Caco-2 (cell line): ENCODE measurements at regions not wholly inside any gene's neighbourhood (a gene's known extent, or its start where the extent isn't known, plus 50 kb on each side); places are given as distances from the start of the nearest gene placed in this dataset.

Source experiments
- BruUV-seq: library from RNA; stranded (reverse); fragments of 400-500 nt; replicated peaks from 2 replicates; lab custom pipeline; 2021; lab: Mats Ljungman, UMichigan
- CTCF ChIA-PET: fragments of 300-600 bp; sonication (Branson Sonifier 250); formaldehyde crosslinking; loops from one replicate; lab custom pipeline; 2022; ENCODE audit warnings: antibody characterized with exemption; lab: Charles Lee
- POLR2A ChIA-PET: fragments of 300-600 bp; sonication (Branson Sonifier 250); formaldehyde crosslinking; loops from one replicate; lab custom pipeline; 2022; ENCODE audit warnings: antibody characterized with exemption; lab: Charles Lee
- DNase-seq, 2 experiments: peaks; one replicate each; pipeline versions ENCODE4 v3.0.0 to v3.0.0-alpha.2; 2020 to 2022
- H3K27me3 ChIP-seq: replicated peaks from 2 replicates; pipeline ENCODE4 v1.6.0; 2011; ENCODE audit warnings: low read length; ENCODE audit not compliant: control insufficient read depth, insufficient read depth
- H3K36me3 ChIP-seq: 2 replicates; pipeline ENCODE4 v1.5.1; 2011; ENCODE audit warnings: low read length; ENCODE audit not compliant: control insufficient read depth, insufficient read depth
- H3K4me1 ChIP-seq: fragments of 250-450 bp; sonication (Bioruptor Pico); 2 replicates; pipeline ENCODE4 v1.5.1; 2020; ENCODE audit warnings: mild to moderate bottlenecking
- H3K4me3 ChIP-seq: 2 replicates; pipeline ENCODE4 v1.5.1; 2011; ENCODE audit warnings: low read depth, mild to moderate bottlenecking, control low read depth, low read length
- H3K9me3 ChIP-seq: fragments of 250-450 bp; sonication (Bioruptor Pico); 2 replicates; pipeline ENCODE4 v1.5.1; 2020; ENCODE audit warnings: mild to moderate bottlenecking, moderate library complexity
- H3K27ac Mint-ChIP-seq: one replicate; pipeline ENCODE4 v1.8.0; 2022; ENCODE audit warnings: mixed read lengths; ENCODE audit not compliant: unreplicated experiment
- H3K27me3 Mint-ChIP-seq: one replicate; pipeline ENCODE4 v1.8.0; 2022; ENCODE audit warnings: mixed read lengths; ENCODE audit not compliant: insufficient read depth, unreplicated experiment
- H3K36me3 Mint-ChIP-seq: one replicate; pipeline ENCODE4 v1.8.0; 2022; ENCODE audit warnings: mild to moderate bottlenecking, mixed read lengths; ENCODE audit not compliant: insufficient read depth, unreplicated experiment
- H3K4me1 Mint-ChIP-seq: one replicate; pipeline ENCODE4 v1.8.0; 2022; ENCODE audit warnings: low read depth, mixed read lengths; ENCODE audit not compliant: unreplicated experiment
- H3K4me3 Mint-ChIP-seq: one replicate; pipeline ENCODE4 v1.8.0; 2022; ENCODE audit warnings: mild to moderate bottlenecking, moderate library complexity, mixed read lengths; ENCODE audit not compliant: unreplicated experiment
- H3K9me3 Mint-ChIP-seq: one replicate; pipeline ENCODE4 v1.8.0; 2022; ENCODE audit warnings: mixed read lengths; ENCODE audit not compliant: unreplicated experiment
- intact Hi-C: fragments of 100-400 bp; cut with micrococcal nuclease; formaldehyde crosslinking; loops from one replicate; pipeline ENCODE4 v1.10.0; 2022; ENCODE audit not compliant: unreplicated experiment
- TF ChIP-seq, protein P1 (sequence below), 2 experiments: fragments of 200-600 bp in 1 of 2; IDR thresholded peaks; 1 replicate in 1 of 2; 2 replicates in 1 of 2; pipeline versions ENCODE4 v1.5.1 to v1.8.0; 2011 to 2022; ENCODE audit warnings: antibody characterized with exemption in 1 of 2, control low read depth in 1 of 2, inconsistent platforms in 1 of 2, low read depth in 1 of 2, low read length in 1 of 2, mild to moderate bottlenecking in 1 of 2, moderate library complexity in 1 of 2; ENCODE audit not compliant: insufficient read depth in 1 of 2, severe bottlenecking in 1 of 2, unreplicated experiment in 1 of 2

- Histone ChIP-seq H3K36me3 (no peaks in the 10 kb centered on the region), H3K4me1 (no peaks in the 10 kb centered on the region), H3K27me3 (no peaks in the 10 kb centered on the region), H3K9me3 (no peaks in the 10 kb centered on the region), H3K4me3 (no peak overlapping the region)
- Mint-ChIP-seq H3K27me3 (peaks cover 5% of the 10 kb centered on the region), H3K9me3 (no peaks in the 10 kb centered on the region), H3K4me3 (no peak overlapping the region), H3K27ac (no peak overlapping the region), H3K36me3 (no peaks in the 10 kb centered on the region), H3K4me1 (no peaks in the 10 kb centered on the region)
- BruUV-seq = no TSS peak
- no peak for DNase-seq
- TF ChIP-seq, protein P1, sequence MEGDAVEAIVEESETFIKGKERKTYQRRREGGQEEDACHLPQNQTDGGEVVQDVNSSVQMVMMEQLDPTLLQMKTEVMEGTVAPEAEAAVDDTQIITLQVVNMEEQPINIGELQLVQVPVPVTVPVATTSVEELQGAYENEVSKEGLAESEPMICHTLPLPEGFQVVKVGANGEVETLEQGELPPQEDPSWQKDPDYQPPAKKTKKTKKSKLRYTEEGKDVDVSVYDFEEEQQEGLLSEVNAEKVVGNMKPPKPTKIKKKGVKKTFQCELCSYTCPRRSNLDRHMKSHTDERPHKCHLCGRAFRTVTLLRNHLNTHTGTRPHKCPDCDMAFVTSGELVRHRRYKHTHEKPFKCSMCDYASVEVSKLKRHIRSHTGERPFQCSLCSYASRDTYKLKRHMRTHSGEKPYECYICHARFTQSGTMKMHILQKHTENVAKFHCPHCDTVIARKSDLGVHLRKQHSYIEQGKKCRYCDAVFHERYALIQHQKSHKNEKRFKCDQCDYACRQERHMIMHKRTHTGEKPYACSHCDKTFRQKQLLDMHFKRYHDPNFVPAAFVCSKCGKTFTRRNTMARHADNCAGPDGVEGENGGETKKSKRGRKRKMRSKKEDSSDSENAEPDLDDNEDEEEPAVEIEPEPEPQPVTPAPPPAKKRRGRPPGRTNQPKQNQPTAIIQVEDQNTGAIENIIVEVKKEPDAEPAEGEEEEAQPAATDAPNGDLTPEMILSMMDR (IDR thresholded peaks at IDR 0.05; ENCODE audit: insufficient read depth in 1 of 2, low read depth in 1 of 2, low read length in 1 of 2, severe bottlenecking in 1 of 2, unreplicated experiment in 1 of 2) = no peak
- ChIA-PET POLR2A (no interaction called here), CTCF (no interaction called here)
- intact Hi-C loops = no loop called here
Observed at GRCh38 chr13:78999494-78999893, 340.5 kb upstream of the OBI1 start.

DNA sequence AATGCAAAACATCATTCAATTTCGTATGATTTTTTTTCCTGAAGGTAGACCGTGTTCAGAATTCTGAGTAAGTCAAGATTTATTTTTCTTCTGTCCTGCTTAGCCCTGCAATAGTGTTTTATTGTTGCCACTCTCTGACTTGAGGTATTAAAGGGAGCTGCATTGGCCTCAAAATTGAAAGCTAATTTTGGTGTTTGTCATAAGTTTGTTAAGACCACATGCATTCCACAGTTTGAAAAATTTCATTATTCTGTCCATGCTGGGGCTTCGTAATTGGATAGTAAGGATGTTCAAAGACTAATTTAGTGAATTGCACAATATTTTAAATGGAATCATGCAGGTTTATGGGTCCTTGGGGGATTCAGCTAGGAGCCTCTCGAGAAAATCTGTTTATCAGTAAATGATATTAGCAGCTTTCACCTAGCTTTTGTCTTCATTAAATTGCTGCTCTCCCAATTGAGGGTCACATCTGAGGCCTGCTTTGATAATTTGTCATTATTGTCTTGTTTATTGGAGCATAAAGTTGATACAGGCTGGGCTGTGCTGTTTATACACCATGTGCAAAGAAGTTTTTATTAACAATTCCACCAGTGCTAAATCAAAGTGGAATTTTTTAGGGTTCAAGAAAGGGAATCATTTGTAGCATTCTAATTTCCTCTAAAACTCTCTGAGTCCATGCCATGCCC, 339.8 kb upstream of the OBI1 start:
- intact Hi-C loops = no loop called here
- H3K4me1 Mint-ChIP-seq = no peaks in the 10 kb centered on the region
- H3K4me1 ChIP-seq = no peaks in the 10 kb centered on the region
- H3K36me3 Mint-ChIP-seq = no peaks in the 10 kb centered on the region
- BruUV-seq = no TSS peak
- H3K36me3 ChIP-seq = no peaks in the 10 kb centered on the region
- H3K27ac Mint-ChIP-seq = no peak overlapping the region
- no peak for DNase-seq
- ChIA-PET CTCF (interaction anchor here (0.8 kb wide), 1 partner anchor 20 kb away, joined by 3 read pairs; no protein-coding TSS in a partner anchor), POLR2A (no interaction called here)
- H3K27me3 ChIP-seq = no peaks in the 10 kb centered on the region
- H3K4me3 Mint-ChIP-seq = no peak overlapping the region
- H3K9me3 Mint-ChIP-seq = no peaks in the 10 kb centered on the region
- TF ChIP-seq, protein P1 (IDR thresholded peaks at IDR 0.05; ENCODE audit: insufficient read depth in 1 of 2, low read depth in 1 of 2, low read length in 1 of 2, severe bottlenecking in 1 of 2, unreplicated experiment in 1 of 2) = no peak
- H3K4me3 ChIP-seq = no peak overlapping the region
- peaks cover 5% of the 10 kb centered on the region for H3K27me3 Mint-ChIP-seq
- H3K9me3 ChIP-seq = no peaks in the 10 kb centered on the region

GRCh38 chr13:78997902-78998629, 339.1 kb upstream of the OBI1 start:
- H3K9me3 Mint-ChIP-seq = no peaks in the 10 kb centered on the region
- no peak for DNase-seq
- Histone ChIP-seq H3K9me3 (no peaks in the 10 kb centered on the region), H3K27me3 (no peaks in the 10 kb centered on the region), H3K4me1 (no peaks in the 10 kb centered on the region), H3K4me3 (no peak overlapping the region), H3K36me3 (no peaks in the 10 kb centered on the region)
- no TSS peak for BruUV-seq
- H3K4me3 Mint-ChIP-seq = no peak overlapping the region
- peaks cover 5% of the 10 kb centered on the region for H3K27me3 Mint-ChIP-seq
- intact Hi-C loops = no loop called here
- H3K27ac Mint-ChIP-seq = no peak overlapping the region
- CTCF ChIA-PET = interaction anchor here (0.8 kb wide), 1 partner anchor 19 kb away, joined by 3 read pairs; no protein-coding TSS in a partner anchor
- no peaks in the 10 kb centered on the region for H3K4me1 Mint-ChIP-seq
- POLR2A ChIA-PET = no interaction called here
- TF ChIP-seq, protein P1 (IDR thresholded peaks at IDR 0.05; ENCODE audit: insufficient read depth in 1 of 2, low read depth in 1 of 2, low read length in 1 of 2, severe bottlenecking in 1 of 2, unreplicated experiment in 1 of 2) = no peak
- no peaks in the 10 kb centered on the region for H3K36me3 Mint-ChIP-seq
